Endodermal cell (in vitro differentiated cells): ENCODE measurements at regions not wholly inside any gene's neighbourhood (a gene's known extent, or its start where the extent isn't known, plus 50 kb on each side); places are given as distances from the start of the nearest gene placed in this dataset.

ENCODE experiments used
- DNase-seq: peaks from one replicate; pipeline ENCODE4 v3.0.0-alpha.2; 2017
- H3K27ac ChIP-seq: 2 replicates; pipeline ENCODE4 v1.5.1; 2013; ENCODE audit warnings: mild to moderate bottlenecking, low read depth, low read length, moderate library complexity
- H3K27me3 ChIP-seq: 2 replicates; pipeline ENCODE4 v1.6.1; 2013; ENCODE audit warnings: mild to moderate bottlenecking, low read length, moderate library complexity; ENCODE audit not compliant: insufficient read depth, control insufficient read depth, poor library complexity, severe bottlenecking
- H3K36me3 ChIP-seq: 2 replicates; pipeline ENCODE4 v1.7.0; 2013; ENCODE audit warnings: mild to moderate bottlenecking, low read length, moderate library complexity; ENCODE audit not compliant: control insufficient read depth, insufficient read depth
- H3K4me1 ChIP-seq: one replicate; pipeline ENCODE4 v1.7.0; 2013; ENCODE audit warnings: low read length; ENCODE audit not compliant: control insufficient read depth, insufficient read depth
- H3K4me3 ChIP-seq: 2 replicates; pipeline ENCODE4 v1.5.1; 2013; ENCODE audit warnings: mild to moderate bottlenecking, low read length, moderate library complexity
- H3K9ac ChIP-seq: 2 replicates; pipeline ENCODE4 v1.6.1; 2013; ENCODE audit warnings: mild to moderate bottlenecking, low read length, moderate library complexity; ENCODE audit not compliant: poor library complexity, severe bottlenecking; ENCODE audit errors: extremely low read depth
- H3K9me3 ChIP-seq: 2 replicates; pipeline ENCODE4 v1.6.1; 2013; ENCODE audit warnings: mild to moderate bottlenecking, low read length, moderate library complexity; ENCODE audit not compliant: control insufficient read depth
- H3K27ac Mint-ChIP-seq: 2 replicates; pipeline ENCODE4 v1.8.0; 2020; ENCODE audit warnings: mixed read lengths
- H3K27me3 Mint-ChIP-seq: 2 replicates; pipeline ENCODE4 v1.8.0; 2021; ENCODE audit warnings: mild to moderate bottlenecking, mixed read lengths; ENCODE audit not compliant: insufficient read depth
- H3K36me3 Mint-ChIP-seq: 2 replicates; pipeline ENCODE4 v1.8.0; 2020; ENCODE audit warnings: low read depth, mixed read lengths
- H3K4me1 Mint-ChIP-seq: 2 replicates; pipeline ENCODE4 v1.8.0; 2020; ENCODE audit warnings: mixed read lengths
- H3K4me3 Mint-ChIP-seq: 2 replicates; pipeline ENCODE4 v1.8.0; 2020; ENCODE audit warnings: mild to moderate bottlenecking, moderate library complexity, mixed read lengths
- H3K9me3 Mint-ChIP-seq: 2 replicates; pipeline ENCODE4 v1.8.0; 2020; ENCODE audit warnings: mild to moderate bottlenecking, mixed read lengths
- CTCF ChIP-seq: fragments of 200-600 bp; sonication (generic); conservative IDR thresholded peaks from 2 replicates; pipeline ENCODE4 v1.5.0; 2021; ENCODE audit warnings: antibody characterized with exemption, mild to moderate bottlenecking
- WGBS, 2 experiments: methylation state at CpG; one replicate each; pipeline versions ENCODE4 v1.1.5 to v1.1.7; 2013; ENCODE audit warnings: missing lambda C conversion rate in 2 of 2, mixed read lengths in 1 of 2; ENCODE audit not compliant: insufficient coverage in 1 of 2, insufficient read length in 1 of 2; 5-methylcytosine and 5-hydroxymethylcytosine counted together

DNA sequence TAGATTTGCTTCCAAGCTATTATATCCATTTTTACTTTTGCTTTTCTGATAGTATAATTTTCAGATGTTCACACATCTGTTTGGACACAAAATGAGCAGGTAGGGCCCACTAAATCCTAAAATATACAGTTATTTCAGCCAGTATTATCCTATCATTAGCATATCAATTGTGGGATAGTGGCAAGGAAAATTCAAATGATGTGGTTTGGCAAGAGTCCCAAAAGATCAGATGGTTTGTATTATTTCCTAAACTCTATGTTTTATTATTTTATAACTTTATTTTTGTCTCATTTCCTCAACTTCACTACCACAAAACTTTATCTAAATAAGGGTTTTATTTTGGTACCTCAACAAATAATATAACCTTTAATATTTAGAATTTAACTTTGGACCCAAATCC lies 1659.6 kb downstream of the NCAM2 start:
- Mint-ChIP-seq H3K9me3 (no peaks in the 10 kb centered on the region), H3K4me1 (no peaks in the 10 kb centered on the region), H3K36me3 (no peaks in the 10 kb centered on the region), H3K27me3 (no peaks in the 10 kb centered on the region), H3K4me3 (no peak overlapping the region), H3K27ac (no peak overlapping the region)
- H3K9ac ChIP-seq: no peak overlapping the region
- H3K4me3 ChIP-seq: no peak overlapping the region
- TF ChIP-seq CTCF: no peak
- no peaks in the 10 kb centered on the region for H3K4me1 ChIP-seq
- DNase-seq: no peak
- H3K27me3 ChIP-seq: no peaks in the 10 kb centered on the region
- H3K9me3 ChIP-seq: no peaks in the 10 kb centered on the region
- H3K36me3 ChIP-seq: no peaks in the 10 kb centered on the region
- H3K27ac ChIP-seq: no peak overlapping the region

DNA sequence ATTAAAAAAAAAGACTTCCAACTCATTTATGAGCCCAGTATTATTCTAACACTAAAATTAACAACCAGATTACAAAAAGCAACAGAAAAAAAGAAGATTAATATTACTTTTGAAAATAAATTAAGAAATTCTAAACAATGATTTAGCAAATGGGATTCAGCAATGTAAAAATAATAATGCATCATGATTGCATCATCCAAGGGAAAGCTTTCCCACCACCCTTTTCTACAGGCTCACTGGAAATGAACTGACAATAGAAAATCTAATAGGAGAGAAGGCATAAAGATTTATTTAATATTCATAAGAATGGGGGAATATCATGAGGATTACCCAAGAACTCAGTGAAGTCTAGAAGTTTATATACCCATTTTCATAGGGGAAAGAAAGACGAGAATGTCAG lies 1671.9 kb downstream of the NCAM2 start:
- Histone ChIP-seq H3K4me1 (no peaks in the 10 kb centered on the region), H3K27me3 (no peaks in the 10 kb centered on the region), H3K36me3 (no peaks in the 10 kb centered on the region), H3K9ac (no peak overlapping the region), H3K27ac (no peak overlapping the region), H3K9me3 (no peaks in the 10 kb centered on the region), H3K4me3 (no peak overlapping the region)
- no peak overlapping the region for H3K27ac Mint-ChIP-seq
- no peaks in the 10 kb centered on the region for H3K36me3 Mint-ChIP-seq
- no peaks in the 10 kb centered on the region for H3K27me3 Mint-ChIP-seq
- no peak overlapping the region for H3K4me3 Mint-ChIP-seq
- no peaks in the 10 kb centered on the region for H3K4me1 Mint-ChIP-seq
- WGBS, 2 experiments: 91% methylated on average over 1 of the region's 1 CpG; no CpG with 5 or more reads in 1 of the 2 experiments
- TF ChIP-seq CTCF: no peak
- H3K9me3 Mint-ChIP-seq: peaks cover 12% of the 10 kb centered on the region
- DNase-seq: no peak

- Mint-ChIP-seq H3K27ac (no peak overlapping the region), H3K4me1 (no peaks in the 10 kb centered on the region), H3K4me3 (no peak overlapping the region), H3K27me3 (no peaks in the 10 kb centered on the region), H3K9me3 (peaks cover 14% of the 10 kb centered on the region), H3K36me3 (no peaks in the 10 kb centered on the region)
- no peak overlapping the region for H3K9ac ChIP-seq
- H3K27me3 ChIP-seq: no peaks in the 10 kb centered on the region
- H3K27ac ChIP-seq: no peak overlapping the region
- H3K4me1 ChIP-seq: no peaks in the 10 kb centered on the region
- peaks cover 4% of the 10 kb centered on the region for H3K9me3 ChIP-seq
- no peaks in the 10 kb centered on the region for H3K36me3 ChIP-seq
- no peak overlapping the region for H3K4me3 ChIP-seq
- no peak for DNase-seq
- no peak for TF ChIP-seq CTCF
- 90 to 97% methylated on average over 9 to 10 of the region's 10 CpGs for WGBS, 2 experiments
Measured at GRCh38 chr21:22679207-22679606, 1681.0 kb downstream of the NCAM2 start.
